Adrenal gland (tissue), 9 donors: ENCODE measurements at regions not wholly inside any gene's neighbourhood (a gene's known extent, or its start where the extent isn't known, plus 50 kb on each side); places are given as distances from the start of the nearest gene placed in this dataset.

ENCODE experiments used
- DNase-seq, 7 donors: peaks; one replicate each; pipeline ENCODE4 v3.0.0-alpha.2; 2019 to 2020
- H3K27ac ChIP-seq, 5 donors: fragments of 200-600 bp; sonication (generic) in 4 of 5; 1 replicate in 3 of 5; 2 replicates in 2 of 5; pipeline versions ENCODE4 v1.5.1 to v1.8.0; 2016 to 2020; ENCODE audit warnings: mild to moderate bottlenecking in 1 of 5
- H3K27me3 ChIP-seq: fragments of 200-600 bp; 2 replicates; pipeline ENCODE4 v1.8.0; 2021
- H3K36me3 ChIP-seq, 2 donors: fragments of 200-600 bp; replicated peaks in 1 of 2; 1 replicate in 1 of 2; 2 replicates in 1 of 2; pipeline versions ENCODE4 v1.5.1 to v1.8.0; 2018 to 2022
- H3K4me1 ChIP-seq, 2 donors: fragments of 200-600 bp; replicated peaks in 1 of 2; 1 replicate in 1 of 2; 2 replicates in 1 of 2; pipeline versions ENCODE4 v1.5.1 to v1.8.0; 2018 to 2021
- H3K4me3 ChIP-seq, 4 donors: fragments of 200-600 bp; sonication (generic) in 3 of 4; one replicate each; pipeline ENCODE4 v1.5.1; 2016 to 2018
- H3K9me3 ChIP-seq, 3 donors: fragments of 200-600 bp; sonication (generic) in 1 of 3; replicated peaks in 1 of 3; 1 replicate in 2 of 3; 2 replicates in 1 of 3; pipeline versions ENCODE4 v1.5.1 to v1.8.0; 2016 to 2021
- POLR2A ChIP-seq, 2 donors: fragments of 450-650 bp; IDR thresholded peaks; one replicate each; pipeline ENCODE4 v1.6.1; 2017; ENCODE audit warnings: antibody characterized with exemption in 2 of 2, mild to moderate bottlenecking in 2 of 2, moderate library complexity in 1 of 2
- WGBS, 4 donors: extraction: QIAGEN DNeasy Blood & Tissue Kit in 2 of 4; methylation state at CpG; one replicate each; pipeline versions ENCODE4 v1.1.5 to v1.1.7; 2013 to 2017; 5-methylcytosine and 5-hydroxymethylcytosine counted together
- intact Hi-C, 2 donors: fragments of 100-400 bp; cut with DNase I; formaldehyde crosslinking; loops; one replicate each; pipeline versions ENCODE4 v1.14.1 to v1.15.0; 2022 to 2023
- TF ChIP-seq, protein P1 (sequence below), 6 experiments: fragments of 450-650 bp in 4 of 6; fragments of 200-600 bp in 2 of 6; sonication (generic) in 1 of 6; IDR thresholded peaks; 1 replicate in 5 of 6; 2 replicates in 1 of 6; pipeline versions ENCODE4 v1.5.1 to v1.8.0; 2016 to 2021; ENCODE audit warnings: antibody characterized with exemption in 6 of 6, mild to moderate bottlenecking in 2 of 6, moderate library complexity in 1 of 6
- donor health status: healthy with polysubstance abuse.
- donor health status: Bipolar disorder and iron deficiency.
- donor health status: DM: yes; HTN: yes; CAD: no.
- donor health status: DM: no; HTN: no; CAD: no.
- donor health status: DM: no; HTN: no; CAD: no.

GRCh38 chr12:24060089-24060488 is 110.6 kb upstream of the SOX5 start:
- no peaks in the 10 kb centered on the region for H3K36me3 ChIP-seq
- no peak for TF ChIP-seq POLR2A (IDR thresholded peaks at IDR 0.05)
- TF ChIP-seq, protein P1, sequence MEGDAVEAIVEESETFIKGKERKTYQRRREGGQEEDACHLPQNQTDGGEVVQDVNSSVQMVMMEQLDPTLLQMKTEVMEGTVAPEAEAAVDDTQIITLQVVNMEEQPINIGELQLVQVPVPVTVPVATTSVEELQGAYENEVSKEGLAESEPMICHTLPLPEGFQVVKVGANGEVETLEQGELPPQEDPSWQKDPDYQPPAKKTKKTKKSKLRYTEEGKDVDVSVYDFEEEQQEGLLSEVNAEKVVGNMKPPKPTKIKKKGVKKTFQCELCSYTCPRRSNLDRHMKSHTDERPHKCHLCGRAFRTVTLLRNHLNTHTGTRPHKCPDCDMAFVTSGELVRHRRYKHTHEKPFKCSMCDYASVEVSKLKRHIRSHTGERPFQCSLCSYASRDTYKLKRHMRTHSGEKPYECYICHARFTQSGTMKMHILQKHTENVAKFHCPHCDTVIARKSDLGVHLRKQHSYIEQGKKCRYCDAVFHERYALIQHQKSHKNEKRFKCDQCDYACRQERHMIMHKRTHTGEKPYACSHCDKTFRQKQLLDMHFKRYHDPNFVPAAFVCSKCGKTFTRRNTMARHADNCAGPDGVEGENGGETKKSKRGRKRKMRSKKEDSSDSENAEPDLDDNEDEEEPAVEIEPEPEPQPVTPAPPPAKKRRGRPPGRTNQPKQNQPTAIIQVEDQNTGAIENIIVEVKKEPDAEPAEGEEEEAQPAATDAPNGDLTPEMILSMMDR (IDR thresholded peaks at IDR 0.05): no peak
- intact Hi-C loops: no loop called here
- H3K27me3 ChIP-seq: no peaks in the 10 kb centered on the region
- no peak overlapping the region for H3K27ac ChIP-seq
- no peaks in the 10 kb centered on the region for H3K4me1 ChIP-seq
- no peak for DNase-seq
- WGBS, 4 donors: 85 to 95% (median 94%) methylated on average over 1 of the region's 1 CpG
- no peak overlapping the region for H3K4me3 ChIP-seq
- no peaks in the 10 kb centered on the region for H3K9me3 ChIP-seq

- WGBS, 4 donors: 61 to 77% (median 71%) methylated on average over 4 of the region's 4 CpGs
- Histone ChIP-seq H3K27ac (no peak overlapping the region), H3K36me3 (no peaks in the 10 kb centered on the region), H3K27me3 (no peaks in the 10 kb centered on the region), H3K4me3 (no peak overlapping the region), H3K4me1 (no peaks in the 10 kb centered on the region), H3K9me3 (no peaks in the 10 kb centered on the region)
- DNase-seq: no peak
- TF ChIP-seq, protein P1 (IDR thresholded peaks at IDR 0.05): no peak
- TF ChIP-seq POLR2A (IDR thresholded peaks at IDR 0.05): no peak
- intact Hi-C loops: no loop called here
Measured at GRCh38 chr12:24057920-24058476, 108.5 kb upstream of the SOX5 start.

- no peak for TF ChIP-seq POLR2A (IDR thresholded peaks at IDR 0.05)
- TF ChIP-seq, protein P1 (IDR thresholded peaks at IDR 0.05): no peak
- 72 to 86% (median 76%) methylated on average over 1 of the region's 1 CpG for WGBS, 4 donors
- no peak overlapping the region for H3K4me3 ChIP-seq
Measured at GRCh38 chr12:24055747-24056146, 106.3 kb upstream of the SOX5 start.

DNA sequence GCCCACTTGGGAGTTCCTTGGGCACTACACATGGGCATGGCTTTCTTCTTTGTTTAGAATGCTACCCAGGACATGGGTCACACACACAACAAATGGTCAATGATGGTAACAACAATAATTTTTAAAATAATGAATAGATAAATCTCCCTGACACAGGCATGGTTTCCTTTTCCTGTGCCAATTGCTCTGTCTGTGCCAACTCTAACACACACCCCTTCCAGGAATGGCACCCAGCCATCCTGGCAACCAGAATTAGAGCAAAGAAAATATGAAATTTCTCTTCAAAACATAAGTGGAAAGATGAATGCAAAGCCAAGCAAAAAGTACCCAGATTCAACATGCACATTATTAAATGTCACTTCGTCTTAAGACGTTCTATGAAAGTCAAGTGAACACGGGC is 104.9 kb upstream of the SOX5 start:
- H3K27ac ChIP-seq: no peak overlapping the region
- no peaks in the 10 kb centered on the region for H3K36me3 ChIP-seq
- WGBS, 4 donors: 84 to 89% (median 86%) methylated on average over 3 of the region's 3 CpGs
- no peak overlapping the region for H3K4me3 ChIP-seq
- no peaks in the 10 kb centered on the region for H3K27me3 ChIP-seq
- no peaks in the 10 kb centered on the region for H3K9me3 ChIP-seq
- no peaks in the 10 kb centered on the region for H3K4me1 ChIP-seq
- intact Hi-C loops: no loop called here
- no peak for DNase-seq
- TF ChIP-seq POLR2A (IDR thresholded peaks at IDR 0.05): no peak
- TF ChIP-seq, protein P1 (IDR thresholded peaks at IDR 0.05): no peak

More at GRCh38 chr12:24055747-24056146, 106.3 kb upstream of the SOX5 start:
- intact Hi-C loops: no loop called here
- no peaks in the 10 kb centered on the region for H3K27me3 ChIP-seq
- DNase-seq: no peak
- no peaks in the 10 kb centered on the region for H3K9me3 ChIP-seq
- no peaks in the 10 kb centered on the region for H3K4me1 ChIP-seq
- no peak overlapping the region for H3K27ac ChIP-seq
- H3K36me3 ChIP-seq: no peaks in the 10 kb centered on the region
